ENCODE measurements at regions not wholly inside any gene's neighbourhood (a gene's known extent, or its start where the extent isn't known, plus 50 kb on each side); places are given as distances from the start of the nearest gene placed in this dataset.
"Not testable (repeated sequence)": the region's sequence is repeated elsewhere in the genome, so short reads cannot be mapped to it uniquely, and the experiment has no call there.

GRCh38 chr3:25844891-25845290 lies 55.0 kb downstream of the OXSM start:
- no peak for DNase-seq

GRCh38 chr3:25846282-25846681 lies 56.4 kb downstream of the OXSM start:
- no peak for DNase-seq

GRCh38 chr3:25849091-25849490 lies 59.2 kb downstream of the OXSM start:
- DNase-seq = no peak

- no peak for DNase-seq
These were observed 59.9 kb downstream of the OXSM start for GRCh38 chr3:25849641-25850385.

GRCh38 chr3:25851693-25852259 lies 61.9 kb downstream of the OXSM start:
- not testable (repeated sequence) for DNase-seq

- DNase-seq = no peak
These were observed 64.3 kb downstream of the OXSM start for GRCh38 chr3:25854214-25854613.

GRCh38 chr3:25854635-25855034 lies 64.7 kb downstream of the OXSM start:
- DNase-seq = no peak

GRCh38 chr3:25855266-25855784 lies 65.4 kb downstream of the OXSM start:
- DNase-seq = no peak

- peak; percentile 6 for DNase-seq
These were observed 67.1 kb downstream of the OXSM start for GRCh38 chr3:25856902-25857518.

- DNase-seq = no peak
These were observed 71.7 kb downstream of the OXSM start for GRCh38 chr3:25861566-25861965.

- no peak for DNase-seq
These were observed 73.1 kb downstream of the OXSM start for GRCh38 chr3:25863011-25863415.

- no peak for DNase-seq
These were observed 73.6 kb downstream of the OXSM start for GRCh38 chr3:25863416-25863959.

- DNase-seq = no peak
These were observed 80.6 kb downstream of the OXSM start for GRCh38 chr3:25870452-25870851.

- no peak for DNase-seq
These were observed 82.4 kb downstream of the OXSM start for GRCh38 chr3:25872200-25872877.

GRCh38 chr3:25883492-25883891 lies 93.6 kb downstream of the OXSM start:
- DNase-seq = no peak

GRCh38 chr3:25884981-25885380 lies 95.1 kb downstream of the OXSM start:
- DNase-seq = no peak

GRCh38 chr3:25885544-25885943 lies 95.7 kb downstream of the OXSM start:
- no peak for DNase-seq

- no peak for DNase-seq
These were observed 98.0 kb downstream of the OXSM start for GRCh38 chr3:25887907-25888306.

- DNase-seq = no peak
These were observed 99.1 kb downstream of the OXSM start for GRCh38 chr3:25888892-25889524.

- DNase-seq = no peak
These were observed 99.6 kb downstream of the OXSM start for GRCh38 chr3:25889525-25889917.

- DNase-seq = no peak
These were observed 104.2 kb downstream of the OXSM start for GRCh38 chr3:25894101-25894500.

- DNase-seq = no peak
These were observed 105.1 kb downstream of the OXSM start for GRCh38 chr3:25895031-25895430.

- no peak for DNase-seq
These were observed 105.6 kb downstream of the OXSM start for GRCh38 chr3:25895443-25895842.

All from GDM1 (cell line).